ENCODE measurements at regions not wholly inside any gene's neighbourhood (a gene's known extent, or its start where the extent isn't known, plus 50 kb on each side); places are given as distances from the start of the nearest gene placed in this dataset.

DNA sequence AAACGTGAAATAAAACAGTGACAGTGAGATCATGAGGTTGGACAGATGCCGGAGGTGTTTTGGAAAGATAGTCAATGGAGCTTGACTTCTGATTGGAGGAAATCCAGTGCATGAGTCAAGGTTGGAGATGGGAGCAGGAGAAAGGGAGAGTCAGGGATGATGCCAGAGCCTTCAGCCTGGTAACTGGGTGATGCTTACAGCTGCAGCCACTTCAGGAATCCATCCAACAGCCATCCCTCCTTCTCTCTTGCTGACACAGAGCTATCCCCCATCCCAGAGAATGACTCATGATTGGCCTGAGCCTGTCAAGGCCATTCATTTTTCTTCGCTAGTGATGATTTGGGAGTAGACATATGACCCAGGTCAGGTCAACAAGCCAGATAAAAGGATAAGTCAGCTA, 112.8 kb downstream of the SAMD5 start:
- no peak for DNase-seq

- DNase-seq, result no peak
Measured at GRCh38 chr6:147621961-147622360, 113.5 kb downstream of the SAMD5 start.

DNA sequence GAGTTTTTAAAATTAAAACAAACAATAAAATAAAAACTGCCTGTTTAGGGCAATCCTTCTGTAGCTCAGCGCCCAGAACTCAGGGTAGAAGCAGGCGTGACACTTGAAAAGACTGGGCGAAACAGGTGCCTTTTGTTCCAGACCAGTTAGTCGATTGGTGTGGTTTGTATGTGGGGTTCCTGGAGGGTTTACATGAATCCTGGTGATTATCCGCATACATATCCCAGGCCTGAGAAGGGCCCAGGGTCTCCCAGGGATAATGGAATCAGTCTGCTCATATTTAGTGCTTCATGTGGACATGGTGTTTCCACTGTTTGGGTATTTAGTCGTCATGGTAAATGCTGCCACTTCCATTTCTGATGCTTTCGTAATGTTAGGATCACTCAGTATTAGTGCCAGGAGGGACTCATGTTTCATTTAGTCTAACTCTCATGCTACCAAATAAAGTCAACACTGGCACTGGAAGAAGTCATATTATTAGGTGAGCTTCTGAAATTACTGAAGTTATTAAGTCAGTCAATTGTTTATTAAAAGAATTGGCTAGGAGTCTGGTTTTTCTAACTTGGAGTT, 116.5 kb downstream of the SAMD5 start:
- DNase-seq, result no peak

GRCh38 chr6:147625946-147626345, 117.5 kb downstream of the SAMD5 start:
- no peak for DNase-seq

DNA sequence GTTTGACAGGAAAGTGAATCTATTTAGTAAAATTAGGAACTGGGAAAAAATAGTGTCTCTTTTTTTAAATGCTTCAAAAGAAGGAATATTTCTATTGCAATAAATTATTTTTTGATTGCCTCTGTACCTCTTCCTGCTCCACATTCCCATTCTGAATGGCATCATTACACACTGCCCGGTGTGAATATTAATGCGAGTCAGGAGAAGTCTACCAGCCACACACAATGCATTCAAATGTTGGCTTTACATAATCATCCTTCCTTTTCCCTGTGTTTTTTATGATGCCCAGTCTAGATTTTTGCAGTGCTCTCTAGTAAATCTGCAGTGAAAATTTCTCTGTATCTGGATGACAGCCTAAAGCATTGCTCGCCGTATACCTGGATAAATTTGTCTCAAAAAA, 118.9 kb downstream of the SAMD5 start:
- DNase-seq, result no peak

- no peak for DNase-seq
Measured at GRCh38 chr6:147633191-147633590, 124.7 kb downstream of the SAMD5 start.

GRCh38 chr6:147637620-147638195, 129.2 kb downstream of the SAMD5 start:
- no peak for DNase-seq

DNA sequence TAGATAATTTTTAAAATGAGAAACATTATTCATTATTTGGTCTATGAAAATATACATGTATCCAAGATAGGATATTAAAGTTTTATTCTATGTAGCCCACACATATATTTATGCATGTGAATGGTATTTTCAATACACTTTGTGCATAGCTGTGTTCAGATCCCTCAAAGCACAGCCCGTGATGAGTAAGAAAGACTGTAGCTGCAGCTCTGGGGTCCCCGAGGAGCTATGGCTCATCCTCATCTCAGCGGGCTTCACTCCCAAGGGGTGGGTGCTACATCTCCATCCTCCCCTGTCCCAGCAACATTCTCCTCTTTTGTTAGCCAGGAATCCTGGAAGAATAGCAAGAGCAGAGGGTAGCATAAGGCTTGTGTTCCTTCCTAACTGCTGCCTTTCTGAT, 130.8 kb downstream of the SAMD5 start:
- no peak for DNase-seq

DNA sequence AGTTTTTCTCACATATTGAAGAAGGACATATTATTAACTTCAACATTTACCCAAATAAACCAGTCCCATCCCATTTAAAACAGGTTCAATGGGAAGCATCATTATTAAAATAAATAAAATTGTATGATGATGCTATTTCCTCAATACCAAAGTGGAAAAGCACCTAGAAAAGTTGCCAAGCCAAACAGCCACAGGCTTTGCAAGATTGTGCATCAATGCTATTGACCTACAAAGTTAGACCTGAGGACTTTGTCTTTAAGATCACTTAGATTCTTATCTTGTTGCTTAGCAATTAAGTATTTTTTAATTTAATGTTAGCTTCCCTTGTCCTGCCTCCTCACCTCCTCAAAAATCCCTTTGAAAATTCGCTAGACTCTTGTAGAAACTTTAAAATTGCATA, 132.1 kb downstream of the SAMD5 start:
- DNase-seq, result no peak

GRCh38 chr6:147641511-147641910, 133.0 kb downstream of the SAMD5 start:
- no peak for DNase-seq

DNA sequence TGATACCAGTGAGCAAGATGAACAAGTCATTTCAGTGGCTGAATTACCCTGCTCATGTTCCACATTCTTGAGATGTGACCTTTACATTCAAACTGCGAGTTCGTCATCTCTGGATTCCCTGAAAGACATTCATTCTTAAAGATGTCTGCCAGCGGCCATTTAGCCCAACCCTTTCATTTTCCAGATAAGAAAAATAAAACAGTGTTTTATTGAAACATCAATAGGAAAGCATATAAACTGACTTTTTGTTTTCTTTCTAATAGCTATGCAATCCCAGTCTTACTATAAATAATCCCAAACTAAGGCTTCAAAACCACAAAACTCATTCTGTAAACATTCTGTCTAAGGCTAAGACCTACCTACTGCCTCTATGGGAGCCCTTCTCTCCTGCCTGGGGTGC, 134.0 kb downstream of the SAMD5 start:
- DNase-seq, result no peak

- DNase-seq, result no peak
Measured at GRCh38 chr6:147643341-147644200, 135.1 kb downstream of the SAMD5 start.

DNA sequence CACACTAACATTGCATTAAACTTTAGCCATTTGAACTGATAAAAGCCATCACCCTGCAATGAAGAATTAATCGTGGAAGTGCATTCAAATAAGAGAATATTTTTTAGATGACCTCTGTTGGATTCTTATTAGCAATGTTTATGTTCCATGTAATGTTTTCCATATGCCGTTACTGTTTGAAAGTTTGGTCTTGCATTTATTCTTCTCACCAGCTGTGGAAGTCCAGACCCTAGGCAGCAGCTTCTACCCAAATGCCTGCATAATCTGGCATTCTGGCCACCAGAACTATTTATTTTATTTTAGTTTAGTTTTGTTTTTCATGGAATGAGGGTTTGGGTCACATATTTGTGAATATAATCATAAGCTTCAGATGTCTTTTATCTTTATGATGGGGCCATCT, 140.4 kb downstream of the SAMD5 start:
- DNase-seq, result no peak

- DNase-seq, result no peak
Measured at GRCh38 chr6:147651249-147652063, 143.0 kb downstream of the SAMD5 start.

GRCh38 chr6:147653631-147654030, 145.1 kb downstream of the SAMD5 start:
- no peak for DNase-seq

DNA sequence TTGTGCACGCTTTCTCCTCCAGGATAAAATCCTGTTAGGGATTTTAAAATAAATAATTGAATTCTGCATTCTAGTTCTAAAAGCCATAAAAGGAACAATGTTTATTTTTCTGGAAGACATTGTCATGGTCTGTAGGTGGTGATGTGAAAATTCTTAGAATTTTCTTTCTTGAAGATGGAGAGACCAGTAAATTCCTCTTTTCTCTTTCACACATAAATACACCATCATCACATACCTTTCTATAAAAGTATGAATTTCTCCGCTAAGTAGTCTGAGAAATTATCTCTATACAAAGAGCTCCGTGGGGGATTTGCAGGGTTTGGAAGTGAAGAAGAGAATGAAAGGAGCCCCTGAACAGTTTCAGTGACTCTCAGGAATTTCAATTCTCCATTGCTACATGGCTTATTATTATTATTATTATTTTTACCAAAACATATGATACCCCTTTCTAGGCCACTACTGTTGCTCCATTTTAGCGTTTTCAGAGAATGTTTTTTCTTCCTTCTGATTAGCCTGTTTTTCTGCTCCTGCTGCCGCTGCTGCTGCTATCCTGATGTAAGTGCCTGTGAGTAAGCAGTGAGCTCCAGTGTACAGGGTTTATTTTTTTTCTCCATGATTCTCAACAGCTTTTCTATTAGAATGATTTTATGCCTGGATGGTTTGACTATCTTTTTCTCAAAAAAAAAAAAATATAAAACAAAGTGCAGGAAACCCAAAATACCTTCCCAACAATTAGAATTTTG, 145.8 kb downstream of the SAMD5 start:
- DNase-seq, result no peak

DNA sequence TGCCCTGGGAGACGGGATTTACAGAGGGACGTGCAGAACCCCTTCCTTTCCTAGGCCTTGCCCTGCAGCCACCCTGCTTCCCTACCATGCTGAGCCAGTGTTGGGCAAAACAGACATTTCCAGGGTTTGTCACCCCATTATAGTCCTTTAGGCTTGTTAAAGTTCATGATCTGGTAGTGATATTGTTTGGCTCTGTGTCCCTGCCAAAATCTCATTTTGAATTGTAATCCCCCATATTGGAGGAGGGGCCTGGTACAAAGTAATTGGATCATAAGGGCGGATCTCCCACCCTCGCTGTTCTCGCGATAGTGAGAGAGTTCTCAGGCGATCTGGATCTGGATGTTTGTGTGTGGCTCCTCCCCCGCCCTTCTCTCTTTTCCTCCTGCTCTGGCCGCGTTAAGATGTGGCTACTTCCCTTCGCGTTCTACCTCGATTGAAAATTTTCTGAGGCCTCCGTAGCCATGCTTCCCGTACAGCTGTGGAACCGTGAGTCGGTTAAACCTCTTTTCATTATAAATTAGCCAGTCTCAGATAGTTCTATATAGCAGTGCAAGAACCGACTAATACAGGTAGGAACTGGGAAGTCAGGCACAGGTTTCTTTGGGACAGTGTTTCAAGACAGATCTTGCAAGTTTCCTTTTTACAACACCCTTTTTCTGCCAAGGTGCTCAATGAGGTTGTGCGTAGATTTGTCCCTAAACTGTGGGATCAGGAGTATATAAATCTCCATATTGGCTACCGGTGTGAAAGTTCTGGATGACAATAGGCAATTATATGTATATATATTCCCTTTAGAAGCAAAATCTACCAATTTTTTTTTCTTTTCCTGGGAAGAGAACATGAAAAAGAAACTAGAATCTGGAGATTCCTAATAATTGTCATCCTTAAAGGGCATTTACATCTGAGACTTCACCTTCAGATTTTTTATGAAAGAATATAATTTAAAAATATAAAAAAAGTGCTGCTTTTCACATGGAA, 152.1 kb downstream of the SAMD5 start:
- no peak for DNase-seq

- DNase-seq, result no peak
Measured at GRCh38 chr6:147662646-147663045, 154.2 kb downstream of the SAMD5 start.

- DNase-seq, result no peak
Measured at GRCh38 chr6:147664092-147664491, 155.6 kb downstream of the SAMD5 start.

- DNase-seq, result no peak
Measured at GRCh38 chr6:147666255-147666654, 157.8 kb downstream of the SAMD5 start.

GRCh38 chr6:147667082-147667481, 158.6 kb downstream of the SAMD5 start:
- DNase-seq, result no peak

All from activated CD4-positive, alpha-beta T cell treated with anti-CD3 and anti-CD28 coated beads, Interleukin-2, amount 50 U/mL, for 16 hours (primary cell).